ENCODE measurements at regions not wholly inside any gene's neighbourhood (a gene's known extent, or its start where the extent isn't known, plus 50 kb on each side); places are given as distances from the start of the nearest gene placed in this dataset.

DNA sequence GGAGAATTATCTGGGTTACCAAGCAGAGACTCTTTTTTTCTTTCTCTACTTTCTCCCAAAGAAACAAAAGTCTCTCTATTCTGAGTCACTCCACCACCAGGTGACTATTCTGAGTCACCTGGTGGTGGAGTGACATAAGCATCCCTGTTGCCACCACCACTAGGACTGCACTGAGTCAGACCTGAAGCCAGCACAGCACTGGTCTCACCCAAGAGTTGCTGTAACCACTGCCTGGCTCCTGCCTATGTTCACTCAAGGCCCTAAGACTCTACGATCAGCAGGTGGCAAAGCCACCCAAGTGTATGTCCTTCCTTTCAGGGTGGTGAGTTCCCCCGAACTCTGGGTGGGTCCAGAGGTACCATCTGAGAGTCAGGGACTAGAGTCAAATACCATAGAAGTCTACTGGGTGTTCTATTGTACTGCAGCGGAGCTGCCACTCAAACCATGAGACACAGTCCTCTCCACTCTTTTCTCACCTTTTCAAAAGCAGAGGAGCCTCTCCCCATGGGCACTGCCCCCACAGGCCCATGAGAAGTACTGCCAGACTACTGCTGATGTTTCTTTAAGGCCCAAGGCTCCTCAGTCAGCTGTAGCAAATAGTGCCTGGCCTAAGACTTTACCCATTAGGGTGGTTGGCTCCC, 209.6 kb upstream of the IRS4 start (continued):
- TF ChIP-seq CHD7 (IDR thresholded peaks at IDR 0.05; ENCODE audit: insufficient replicate concordance, low read length) (no peak), GABPA (IDR thresholded peaks at IDR 0.05; ENCODE audit: borderline replicate concordance, insufficient read depth, low read length) (no peak), HDAC6 (IDR thresholded peaks at IDR 0.05; ENCODE audit: low read depth, low read length) (no peak), SP1 (IDR thresholded peaks at IDR 0.05; ENCODE audit: low read depth, low read length) (no peak), TAF7 (optimal IDR thresholded peaks at IDR 0.05; ENCODE audit: borderline replicate concordance, low read depth, low read length) (no peak), TAF1 (IDR thresholded peaks at IDR 0.05; ENCODE audit: low read depth, low read length) (no peak), TCF12 (IDR thresholded peaks at IDR 0.05; ENCODE audit: low read depth, low read length) (no peak), TBP (IDR thresholded peaks at IDR 0.05; ENCODE audit: low read depth, low read length) (no peak), PHF8 (conservative IDR thresholded peaks at IDR 0.05; ENCODE audit: low read depth, low read length) (no peak), POLR2A (IDR thresholded peaks at IDR 0.05; ENCODE audit: control extremely low read depth in 1 of 2, low read depth in 2 of 2, low read length in 2 of 2) (no peak)
- TF ChIP-seq, protein P1, sequence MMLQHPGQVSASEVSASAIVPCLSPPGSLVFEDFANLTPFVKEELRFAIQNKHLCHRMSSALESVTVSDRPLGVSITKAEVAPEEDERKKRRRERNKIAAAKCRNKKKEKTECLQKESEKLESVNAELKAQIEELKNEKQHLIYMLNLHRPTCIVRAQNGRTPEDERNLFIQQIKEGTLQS (IDR thresholded peaks at IDR 0.05; ENCODE audit: insufficient read depth, low read depth, low read length), result no peak
